Motor neuron (in vitro differentiated cells): ENCODE measurements at regions not wholly inside any gene's neighbourhood (a gene's known extent, or its start where the extent isn't known, plus 50 kb on each side); places are given as distances from the start of the nearest gene placed in this dataset.

Experiments used
- ATAC-seq, 8 experiments: fragments of 200-7000 bp; cut with Tn5 transposase; replicated peaks in 6 of 8; 2 replicates each; pipeline ENCODE4 v1.8.0; 2021; ENCODE audit warnings: mild to moderate bottlenecking in 8 of 8, moderate library complexity in 8 of 8
- H3K27ac ChIP-seq, 2 donors: fragments of 250-450 bp; sonication (Bioruptor Pico); 2 replicates each; pipeline ENCODE4 v1.9.0; 2021; ENCODE audit warnings: antibody characterized with exemption in 2 of 2, mild to moderate bottlenecking in 2 of 2, moderate library complexity in 1 of 2
- H3K4me1 ChIP-seq, 2 donors: fragments of 250-450 bp; sonication (Bioruptor Pico); replicated peaks in 1 of 2; 2 replicates each; pipeline ENCODE4 v1.6.1; 2021; ENCODE audit warnings: antibody characterized with exemption in 2 of 2, mild to moderate bottlenecking in 2 of 2, moderate library complexity in 1 of 2
- H3K4me3 ChIP-seq, 5 donors: fragments of 250-450 bp; sonication (Bioruptor Pico); 2 replicates each; pipeline ENCODE4 v1.9.0; 2021; ENCODE audit warnings: antibody characterized with exemption in 5 of 5, mild to moderate bottlenecking in 5 of 5, moderate library complexity in 4 of 5
- WGBS, 10 experiments: fragments of 450-650 bp; shearing (Covaris generic); methylation state at CpG; one replicate each; pipeline ENCODE4 v1.0.0; 2022; 5-methylcytosine and 5-hydroxymethylcytosine counted together
- in situ Hi-C, 9 experiments: fragments of 400-800 bp; cut with MboI; loops; one replicate each; pipeline ENCODE4 v1.15.0; 2021; ENCODE audit warnings: low sequenced_read_pairs in 9 of 9, low pct_unique_long_range_greater_than_20kb in 2 of 9; ENCODE audit not compliant: unreplicated experiment in 9 of 9

GRCh38 chrX:39996536-39996935 is 101.2 kb downstream of the BCOR start:
- in situ Hi-C loops = no loop called here
- no peak overlapping the region for H3K27ac ChIP-seq
- no peak overlapping the region for H3K4me3 ChIP-seq
- peaks cover 4 to 8% of the 10 kb centered on the region in 2 donors for H3K4me1 ChIP-seq
- WGBS, 10 experiments = 20 to 40% (median 20%) methylated on average over 1 to 3 of the region's 8 CpGs; no CpG with 5 or more reads in 7 of the 10 experiments
- ATAC-seq = no peak

DNA sequence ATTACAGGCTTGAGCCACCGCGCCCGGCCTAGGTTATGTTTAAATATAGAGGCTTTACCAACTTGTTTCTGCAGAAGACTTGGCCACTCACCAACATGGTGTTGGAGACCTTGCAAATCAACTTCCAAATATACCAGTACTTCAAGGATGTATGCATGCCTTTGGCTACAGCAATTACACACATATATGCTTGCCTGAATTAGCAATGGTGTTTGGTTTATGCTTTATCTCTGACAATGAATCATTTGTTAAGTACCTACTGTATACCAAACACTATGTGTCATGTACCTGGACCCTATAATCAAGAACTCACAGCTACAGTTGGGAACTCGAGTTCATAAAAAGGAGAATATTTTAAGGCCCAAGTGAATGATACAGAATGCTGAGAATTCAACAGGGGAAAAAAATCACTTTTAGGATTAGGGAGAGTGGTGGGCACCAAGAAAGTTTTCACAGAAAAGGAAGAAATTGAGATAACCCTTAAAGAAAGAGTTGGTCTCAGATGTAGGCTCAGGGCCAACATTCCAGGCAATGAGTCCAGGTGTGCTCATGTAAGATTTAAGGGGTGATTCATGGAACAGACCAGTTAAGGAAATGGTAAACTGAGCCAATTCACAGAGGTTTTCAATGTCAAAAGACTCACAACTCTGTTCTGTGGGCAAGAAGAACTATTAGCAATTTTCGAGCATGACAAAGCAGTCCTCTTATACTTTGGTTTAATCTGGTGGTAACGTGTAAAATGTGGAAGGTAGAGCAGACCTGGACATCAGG is 98.9 kb downstream of the BCOR start:
- no peak for ATAC-seq
- no peak overlapping the region for H3K4me3 ChIP-seq
- WGBS, 10 experiments = 40 to 100% (median 50%) methylated on average over 1 to 3 of the region's 6 CpGs; no CpG with 5 or more reads in 5 of the 10 experiments
- no peak overlapping the region for H3K27ac ChIP-seq
- peaks cover 10 to 12% of the 10 kb centered on the region in 2 donors for H3K4me1 ChIP-seq
- in situ Hi-C loops = no loop called here
